ENCODE measurements at regions not wholly inside any gene's neighbourhood (a gene's known extent, or its start where the extent isn't known, plus 50 kb on each side); places are given as distances from the start of the nearest gene placed in this dataset.
A peak's percentile ranks its signal among the peaks of the same experiment; 100 is the strongest.
"Not testable (repeated sequence)": the region's sequence is repeated elsewhere in the genome, so short reads cannot be mapped to it uniquely, and the experiment has no call there.

GRCh38 chr18:46179306-46179705, 75.1 kb downstream of the HAUS1 start:
- no peak for TF ChIP-seq CTCF (IDR thresholded peaks at IDR 0.05; ENCODE audit: insufficient read depth, low read depth, low read length, missing control alignments)

GRCh38 chr18:46182633-46183358, 78.6 kb downstream of the HAUS1 start:
- no peak for TF ChIP-seq CTCF (IDR thresholded peaks at IDR 0.05; ENCODE audit: insufficient read depth, low read depth, low read length, missing control alignments)
- no peak overlapping the region for H3K4me3 ChIP-seq (ENCODE audit: low read depth, low read length)
- DNase-seq (ENCODE audit: low read depth) = no peak

More at GRCh38 chr18:46179306-46179705, 75.1 kb downstream of the HAUS1 start:
- H3K4me3 ChIP-seq (ENCODE audit: low read depth, low read length) = no peak overlapping the region
- DNase-seq (ENCODE audit: low read depth) = no peak

GRCh38 chr18:46184296-46184695, 80.1 kb downstream of the HAUS1 start:
- H3K4me3 ChIP-seq (ENCODE audit: low read depth, low read length); DNase-seq (ENCODE audit: low read depth): not testable (repeated sequence)

- peak; percentile 9 for DNase-seq (ENCODE audit: low read depth)
- no peak overlapping the region for H3K4me3 ChIP-seq (ENCODE audit: low read depth, low read length)
- no peak for TF ChIP-seq CTCF (IDR thresholded peaks at IDR 0.05; ENCODE audit: insufficient read depth, low read depth, low read length, missing control alignments)
Measured at GRCh38 chr18:46184727-46185126, 80.5 kb downstream of the HAUS1 start.

- TF ChIP-seq CTCF (IDR thresholded peaks at IDR 0.05; ENCODE audit: insufficient read depth, low read depth, low read length, missing control alignments) = no peak
- no peak for DNase-seq (ENCODE audit: low read depth)
Measured at GRCh38 chr18:46190667-46191066, 86.5 kb downstream of the HAUS1 start.

GRCh38 chr18:46196627-46197243, 92.5 kb downstream of the HAUS1 start:
- no peak for TF ChIP-seq CTCF (IDR thresholded peaks at IDR 0.05; ENCODE audit: insufficient read depth, low read depth, low read length, missing control alignments)
- no peak overlapping the region for H3K4me3 ChIP-seq (ENCODE audit: low read depth, low read length)
- DNase-seq (ENCODE audit: low read depth) = no peak

More at GRCh38 chr18:46190667-46191066, 86.5 kb downstream of the HAUS1 start:
- no peak overlapping the region for H3K4me3 ChIP-seq (ENCODE audit: low read depth, low read length)

GRCh38 chr18:46199515-46200147, 95.4 kb downstream of the HAUS1 start:
- DNase-seq (ENCODE audit: low read depth) = no peak
- no peak overlapping the region for H3K4me3 ChIP-seq (ENCODE audit: low read depth, low read length)
- TF ChIP-seq CTCF (IDR thresholded peaks at IDR 0.05; ENCODE audit: insufficient read depth, low read depth, low read length, missing control alignments) = no peak

- DNase-seq (ENCODE audit: low read depth) = not testable (repeated sequence)
Measured at GRCh38 chr18:46200178-46201055, 96.2 kb downstream of the HAUS1 start.

More at GRCh38 chr18:46200178-46201055, 96.2 kb downstream of the HAUS1 start:
- not testable (repeated sequence) for H3K4me3 ChIP-seq (ENCODE audit: low read depth, low read length)
